ENCODE measurements at regions not wholly inside any gene's neighbourhood (a gene's known extent, or its start where the extent isn't known, plus 50 kb on each side); places are given as distances from the start of the nearest gene placed in this dataset.

GRCh38 chr13:79799059-79799867 lies 318.3 kb downstream of the NDFIP2 start:
- Histone ChIP-seq H3K79me2 (ENCODE audit: insufficient read depth, low read length) (no peaks in the 10 kb centered on the region), H2AFZ (ENCODE audit: low read depth, low read length, poor library complexity, severe bottlenecking) (no peak overlapping the region), H3K4me3 (replicated peaks in 1 of 2; ENCODE audit: low read depth in 1 of 2, low read length in 2 of 2) (no peak overlapping the region), H3K27ac (ENCODE audit: low read depth, low read length) (no peak overlapping the region), H4K20me1 (ENCODE audit: insufficient read depth) (no peaks in the 10 kb centered on the region), H3K4me2 (ENCODE audit: low read length) (no peak overlapping the region), H3K36me3 (ENCODE audit: control insufficient read depth in 1 of 2, insufficient read depth in 2 of 2, low read length in 2 of 2) (no peaks in the 10 kb centered on the region), H3K4me1 (ENCODE audit: control insufficient read depth in 1 of 2, insufficient read depth in 2 of 2, low read length in 2 of 2) (no peaks in the 10 kb centered on the region), H3K9me3 (ENCODE audit: control insufficient read depth in 1 of 2, insufficient read depth in 1 of 2, low read depth in 1 of 2, low read length in 2 of 2) (no peaks in the 10 kb centered on the region; a peak in 1 of 4 replicates), H3K9me2 (ENCODE audit: insufficient read depth) (no peaks in the 10 kb centered on the region), H3K27me3 (ENCODE audit: insufficient read depth, low read length) (no peaks in the 10 kb centered on the region), H3K9ac (ENCODE audit: low read length) (no peak overlapping the region)
- intact Hi-C loops (cut with micrococcal nuclease) = no loop called here
- TF ChIP-seq ZBTB33 (IDR thresholded peaks at IDR 0.05; ENCODE audit: extremely low read depth, insufficient replicate concordance, low read length) (no peak), POLR2AphosphoS5 (IDR thresholded peaks at IDR 0.05; ENCODE audit: low read depth, low read length) (no peak), CBX3 (IDR thresholded peaks at IDR 0.05; ENCODE audit: low read depth) (no peak), YY1 (IDR thresholded peaks at IDR 0.05; ENCODE audit: extremely low read depth, insufficient replicate concordance, low read depth, low read length) (no peak), EZH2 (IDR thresholded peaks at IDR 0.05) (no peak), CEBPB (IDR thresholded peaks at IDR 0.05; ENCODE audit: low read depth) (no peak), EGR1 (IDR thresholded peaks at IDR 0.05; ENCODE audit: low read depth) (no peak), MAX (IDR thresholded peaks at IDR 0.05) (no peak), SIN3A (IDR thresholded peaks at IDR 0.05; ENCODE audit: low read depth) (no peak), POLR2A (IDR thresholded peaks at IDR 0.05; ENCODE audit: borderline replicate concordance, extremely low read depth, insufficient read depth, insufficient read length) (no peak), SP1 (IDR thresholded peaks at IDR 0.05; ENCODE audit: low read depth) (no peak), JUND (IDR thresholded peaks at IDR 0.05) (no peak), ELF1 (IDR thresholded peaks at IDR 0.05; ENCODE audit: borderline replicate concordance, low read depth) (no peak), ZFX (IDR thresholded peaks at IDR 0.05) (no peak), ZNF274 (IDR thresholded peaks at IDR 0.05; ENCODE audit: low read depth, low read length) (no peak)
- TF ChIP-seq, protein P1, sequence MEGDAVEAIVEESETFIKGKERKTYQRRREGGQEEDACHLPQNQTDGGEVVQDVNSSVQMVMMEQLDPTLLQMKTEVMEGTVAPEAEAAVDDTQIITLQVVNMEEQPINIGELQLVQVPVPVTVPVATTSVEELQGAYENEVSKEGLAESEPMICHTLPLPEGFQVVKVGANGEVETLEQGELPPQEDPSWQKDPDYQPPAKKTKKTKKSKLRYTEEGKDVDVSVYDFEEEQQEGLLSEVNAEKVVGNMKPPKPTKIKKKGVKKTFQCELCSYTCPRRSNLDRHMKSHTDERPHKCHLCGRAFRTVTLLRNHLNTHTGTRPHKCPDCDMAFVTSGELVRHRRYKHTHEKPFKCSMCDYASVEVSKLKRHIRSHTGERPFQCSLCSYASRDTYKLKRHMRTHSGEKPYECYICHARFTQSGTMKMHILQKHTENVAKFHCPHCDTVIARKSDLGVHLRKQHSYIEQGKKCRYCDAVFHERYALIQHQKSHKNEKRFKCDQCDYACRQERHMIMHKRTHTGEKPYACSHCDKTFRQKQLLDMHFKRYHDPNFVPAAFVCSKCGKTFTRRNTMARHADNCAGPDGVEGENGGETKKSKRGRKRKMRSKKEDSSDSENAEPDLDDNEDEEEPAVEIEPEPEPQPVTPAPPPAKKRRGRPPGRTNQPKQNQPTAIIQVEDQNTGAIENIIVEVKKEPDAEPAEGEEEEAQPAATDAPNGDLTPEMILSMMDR (IDR thresholded peaks at IDR 0.05 in 2 of 3, conservative IDR thresholded peaks at IDR 0.05 in 1 of 3; ENCODE audit: borderline replicate concordance in 1 of 3, insufficient read depth in 1 of 3, low read depth in 2 of 3, low read length in 2 of 3) = no peak
- TF ChIP-seq, protein P2, sequence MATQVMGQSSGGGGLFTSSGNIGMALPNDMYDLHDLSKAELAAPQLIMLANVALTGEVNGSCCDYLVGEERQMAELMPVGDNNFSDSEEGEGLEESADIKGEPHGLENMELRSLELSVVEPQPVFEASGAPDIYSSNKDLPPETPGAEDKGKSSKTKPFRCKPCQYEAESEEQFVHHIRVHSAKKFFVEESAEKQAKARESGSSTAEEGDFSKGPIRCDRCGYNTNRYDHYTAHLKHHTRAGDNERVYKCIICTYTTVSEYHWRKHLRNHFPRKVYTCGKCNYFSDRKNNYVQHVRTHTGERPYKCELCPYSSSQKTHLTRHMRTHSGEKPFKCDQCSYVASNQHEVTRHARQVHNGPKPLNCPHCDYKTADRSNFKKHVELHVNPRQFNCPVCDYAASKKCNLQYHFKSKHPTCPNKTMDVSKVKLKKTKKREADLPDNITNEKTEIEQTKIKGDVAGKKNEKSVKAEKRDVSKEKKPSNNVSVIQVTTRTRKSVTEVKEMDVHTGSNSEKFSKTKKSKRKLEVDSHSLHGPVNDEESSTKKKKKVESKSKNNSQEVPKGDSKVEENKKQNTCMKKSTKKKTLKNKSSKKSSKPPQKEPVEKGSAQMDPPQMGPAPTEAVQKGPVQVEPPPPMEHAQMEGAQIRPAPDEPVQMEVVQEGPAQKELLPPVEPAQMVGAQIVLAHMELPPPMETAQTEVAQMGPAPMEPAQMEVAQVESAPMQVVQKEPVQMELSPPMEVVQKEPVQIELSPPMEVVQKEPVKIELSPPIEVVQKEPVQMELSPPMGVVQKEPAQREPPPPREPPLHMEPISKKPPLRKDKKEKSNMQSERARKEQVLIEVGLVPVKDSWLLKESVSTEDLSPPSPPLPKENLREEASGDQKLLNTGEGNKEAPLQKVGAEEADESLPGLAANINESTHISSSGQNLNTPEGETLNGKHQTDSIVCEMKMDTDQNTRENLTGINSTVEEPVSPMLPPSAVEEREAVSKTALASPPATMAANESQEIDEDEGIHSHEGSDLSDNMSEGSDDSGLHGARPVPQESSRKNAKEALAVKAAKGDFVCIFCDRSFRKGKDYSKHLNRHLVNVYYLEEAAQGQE (IDR thresholded peaks at IDR 0.05; ENCODE audit: low read depth) = no peak
- no peak for DNase-seq (ENCODE audit: low read depth, low spot score)
- ChIA-PET RAD21 (ENCODE audit: low non-redundant PET in 1 of 2, low total read pairs in 2 of 2, uncharacterized antibody in 2 of 2, unreplicated experiment in 2 of 2) (no interaction called here), CTCF (no interaction called here), POLR2A (no interaction called here)
- BruUV-seq (replicated peaks) = no TSS peak
- ATAC-seq = no peak
